Islet precursor cell (in vitro differentiated cells): ENCODE measurements at regions not wholly inside any gene's neighbourhood (a gene's known extent, or its start where the extent isn't known, plus 50 kb on each side); places are given as distances from the start of the nearest gene placed in this dataset.
"Not testable (repeated sequence)": the region's sequence is repeated elsewhere in the genome, so short reads cannot be mapped to it uniquely, and the experiment has no call there.

Experiments used
- DNase-seq: peaks from one replicate; pipeline ENCODE4 v3.0.0-alpha.2; 2018

DNA sequence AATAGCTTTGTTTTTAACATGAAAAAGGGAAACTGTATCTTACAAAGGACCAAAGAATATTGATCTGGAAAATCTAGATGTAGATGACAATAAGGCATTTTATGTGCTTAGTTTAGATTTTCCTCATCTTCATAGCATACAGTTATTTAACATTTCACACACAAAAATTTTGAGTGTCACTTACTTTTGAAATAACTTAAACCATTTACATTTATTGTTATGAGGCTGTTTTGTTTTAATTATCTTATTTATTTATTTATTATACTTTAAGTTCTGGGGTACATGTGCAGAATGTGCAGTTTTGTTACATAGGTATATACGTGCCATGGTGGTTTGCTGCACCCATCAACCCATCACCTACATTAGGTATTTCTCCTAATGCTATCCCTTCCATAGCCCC lies 1042.9 kb upstream of the NOVA1 start:
- not testable (repeated sequence) for DNase-seq

DNA sequence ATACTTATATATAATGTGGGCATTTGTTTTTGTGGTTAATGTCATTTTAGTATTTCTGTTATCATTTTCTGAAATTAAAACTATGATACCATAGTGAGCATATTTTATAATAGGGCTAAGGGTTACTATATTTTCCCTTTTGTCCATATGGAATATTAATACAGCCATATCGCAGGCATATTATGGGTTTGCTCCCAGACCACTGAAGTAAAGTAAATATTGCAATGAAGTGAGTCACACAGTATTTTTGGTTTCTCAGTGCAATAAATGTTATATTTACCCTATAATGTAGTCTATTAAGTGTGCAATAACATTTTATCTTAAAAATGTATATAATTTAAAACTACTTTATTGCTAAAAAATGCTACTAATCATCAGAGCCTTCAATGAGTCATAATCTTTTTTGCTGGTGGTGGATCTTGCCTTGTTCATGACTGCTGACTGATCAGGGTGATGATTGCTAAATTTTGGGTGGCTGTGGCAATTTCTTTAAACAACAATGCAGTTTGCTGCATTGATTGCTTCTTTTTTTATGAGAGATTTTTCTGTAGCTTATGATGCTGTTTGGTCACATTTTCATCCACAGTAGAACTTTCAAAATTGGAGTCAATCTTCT lies 1044.5 kb upstream of the NOVA1 start:
- no peak for DNase-seq

DNA sequence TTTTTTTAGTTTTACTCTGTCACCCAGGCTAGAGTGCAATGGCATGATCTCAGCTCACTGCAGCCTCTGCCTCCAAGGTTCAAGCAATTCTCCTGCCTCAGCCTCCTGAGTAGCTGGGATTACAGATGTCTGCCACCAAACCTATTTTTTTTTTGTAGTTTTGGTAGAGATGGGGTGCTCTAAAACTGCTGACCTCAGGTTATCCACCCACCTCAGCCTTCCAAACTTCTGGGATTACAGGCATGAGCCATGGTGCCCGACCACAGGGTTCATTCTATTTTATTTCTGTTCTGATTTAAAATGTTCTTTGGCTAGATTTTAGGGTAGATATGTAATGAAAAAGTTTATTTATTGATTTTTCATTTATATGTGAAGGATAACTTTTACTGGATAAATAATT lies 1062.8 kb upstream of the NOVA1 start:
- no peak for DNase-seq

DNA sequence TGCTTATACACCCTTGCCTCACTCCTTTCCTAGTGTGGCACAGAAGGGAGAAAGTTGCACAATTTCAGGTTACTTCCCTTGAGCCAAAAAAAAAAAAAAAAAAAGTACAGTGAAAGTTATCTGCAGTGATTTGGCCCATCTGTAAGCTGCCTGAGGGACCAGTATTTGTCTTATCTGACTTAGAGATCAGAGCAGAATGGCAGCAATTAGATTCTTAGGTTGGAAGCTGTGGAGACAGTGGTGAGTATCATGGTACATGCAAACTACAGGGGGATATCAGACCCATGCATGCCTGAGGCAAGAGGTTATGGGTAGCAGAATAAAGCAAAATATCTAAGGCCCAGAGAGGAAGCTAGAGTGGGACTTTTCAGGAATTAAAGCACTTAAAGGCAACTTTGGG lies 1070.7 kb upstream of the NOVA1 start:
- DNase-seq: peak; percentile 62

DNA sequence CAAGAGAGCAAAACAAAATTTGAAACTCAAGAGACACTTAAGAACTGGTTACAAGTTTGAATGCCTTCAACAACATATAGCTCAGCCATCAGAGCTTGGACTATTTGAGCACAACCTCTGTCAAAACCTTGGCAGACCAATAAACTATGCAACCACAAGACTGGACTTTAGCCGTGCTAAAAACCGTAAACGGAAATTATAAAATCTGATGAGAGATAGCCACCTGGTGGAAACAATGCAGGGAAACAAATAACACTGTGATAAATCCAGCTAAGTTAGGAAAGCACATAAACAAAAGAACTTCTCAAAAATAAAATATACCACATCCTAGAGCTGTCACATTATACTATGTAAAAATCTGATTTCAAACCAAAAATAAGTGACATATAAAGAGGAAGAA lies 1074.2 kb upstream of the NOVA1 start:
- DNase-seq: no peak

DNA sequence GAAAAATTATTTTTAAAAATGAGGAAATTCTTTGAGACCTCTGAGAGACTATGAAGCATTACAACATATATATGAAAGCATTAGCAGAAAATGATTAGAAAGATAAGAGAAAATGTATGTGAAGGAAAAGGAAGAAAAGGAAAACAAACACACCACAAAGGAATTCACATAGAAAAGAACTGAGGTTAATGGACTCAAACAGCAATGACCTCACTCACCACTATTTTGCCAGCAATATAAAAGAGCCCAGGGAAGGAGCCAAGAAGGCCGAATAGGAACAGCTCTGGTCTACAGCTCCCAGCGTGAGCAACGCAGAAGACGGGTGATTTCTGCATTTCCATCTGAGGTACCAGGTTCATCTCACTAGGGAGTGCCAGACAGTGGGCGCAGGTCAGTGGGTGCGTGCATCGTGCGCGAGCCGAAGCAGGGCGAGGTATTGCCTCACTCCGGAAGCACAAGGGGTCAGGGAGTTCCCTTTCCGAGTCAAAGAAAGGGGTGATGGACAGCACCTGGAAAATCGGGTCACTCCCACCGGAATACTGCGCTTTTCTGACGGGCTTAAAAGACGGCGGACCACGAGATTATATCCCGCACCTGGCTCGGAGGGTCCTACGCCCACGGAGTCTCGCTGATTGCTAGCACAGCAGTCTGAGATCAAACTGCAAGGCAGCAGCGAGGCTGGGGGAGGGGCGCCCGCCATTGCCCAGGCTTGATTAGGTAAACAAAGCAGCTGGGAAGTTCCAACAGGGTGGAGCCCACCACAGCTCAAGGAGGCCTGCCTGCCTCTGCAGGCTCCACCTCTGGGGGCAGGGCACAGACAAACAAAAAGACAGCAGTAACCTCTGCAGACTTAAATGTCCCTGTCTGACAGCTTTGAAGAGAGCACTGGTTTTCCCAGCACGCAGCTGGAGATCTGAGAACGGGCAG lies 1075.2 kb upstream of the NOVA1 start:
- DNase-seq: peak; percentile 60

DNA sequence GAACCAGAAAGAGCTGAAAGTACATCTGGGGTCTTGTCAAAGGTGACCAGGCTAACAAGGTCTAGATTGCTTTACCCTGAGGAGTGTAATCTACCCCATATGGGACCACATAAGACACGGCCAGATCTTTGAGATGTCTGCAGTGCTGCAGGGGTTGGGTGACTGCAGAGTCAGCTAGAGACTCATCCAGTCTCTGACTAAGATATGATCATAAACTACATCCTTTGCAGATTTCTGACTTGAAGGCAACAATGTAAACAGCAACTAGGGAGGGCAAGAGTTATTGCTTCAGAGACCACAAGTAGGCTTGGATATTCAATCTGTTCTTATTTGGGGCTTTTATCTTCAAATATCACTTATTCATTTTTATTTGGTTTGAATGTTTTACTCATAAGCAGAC lies 1080.5 kb upstream of the FOXG1 start:
- DNase-seq: no peak

DNA sequence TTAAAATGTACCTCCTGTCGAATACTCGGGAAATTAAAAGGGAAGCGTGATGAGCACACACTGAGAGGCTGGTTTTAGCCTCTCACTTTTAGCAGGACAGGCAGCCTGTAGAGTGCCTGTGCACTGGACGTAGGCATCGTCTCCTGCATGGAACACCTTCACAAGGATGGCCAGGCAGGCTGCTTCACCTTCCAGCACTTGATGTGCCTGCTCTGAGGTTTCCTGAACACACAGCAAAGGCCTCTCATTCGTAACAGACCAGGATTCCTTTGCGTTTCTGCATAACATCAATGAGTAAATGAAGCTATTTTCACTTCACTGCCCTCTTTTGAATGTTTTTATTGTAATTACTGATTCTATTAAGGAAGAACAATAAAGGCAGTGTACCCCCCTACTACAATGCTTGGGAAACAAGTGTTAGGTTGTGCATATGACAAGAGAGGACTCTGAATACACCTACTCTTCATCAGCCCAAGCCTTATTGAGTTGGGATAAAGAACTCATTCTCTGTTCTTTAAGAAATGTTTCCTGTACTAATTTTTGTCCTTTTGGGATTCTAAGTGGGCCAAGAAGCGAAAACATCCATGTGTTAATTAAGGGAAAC lies 1077.6 kb upstream of the FOXG1 start:
- DNase-seq: no peak

DNA sequence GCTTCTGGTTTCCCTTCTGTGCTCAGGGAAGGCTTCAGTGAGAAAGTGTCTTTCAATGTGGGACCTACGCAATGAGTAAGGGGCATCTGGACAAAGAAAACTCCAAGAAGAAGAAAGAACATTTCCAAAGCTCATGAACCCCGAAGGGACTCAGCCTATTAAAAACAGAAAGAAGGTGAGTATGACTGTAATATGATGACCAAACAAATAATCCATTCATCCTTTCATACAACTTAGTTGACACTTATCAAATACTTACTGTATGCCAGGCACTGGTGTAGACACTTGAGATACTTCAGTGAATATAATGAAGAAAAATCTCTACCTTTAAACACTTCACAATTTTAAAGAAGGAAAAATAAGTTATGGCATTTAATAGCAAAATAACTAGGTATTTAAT lies 1054.2 kb upstream of the FOXG1 start:
- no peak for DNase-seq

DNA sequence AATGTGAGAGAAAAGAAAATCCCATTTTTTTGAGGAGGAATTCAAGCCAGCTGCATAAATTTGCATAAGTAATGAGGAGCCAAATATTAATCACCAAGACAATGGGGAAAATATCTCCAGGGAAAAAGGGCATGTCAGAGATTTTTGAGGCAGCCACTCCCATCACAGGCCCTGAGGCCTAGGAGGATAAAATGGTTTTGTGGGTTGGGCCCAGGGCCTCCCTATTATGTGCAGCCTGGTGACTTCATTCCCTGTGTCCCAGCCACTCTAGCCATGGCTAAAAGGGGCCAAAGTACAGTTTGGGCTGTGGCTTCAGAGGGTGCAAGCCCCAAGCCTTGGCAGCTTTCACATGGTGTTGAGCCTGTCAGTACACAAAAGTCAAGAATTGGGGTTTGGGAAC lies 1051.0 kb upstream of the FOXG1 start:
- DNase-seq: no peak

DNA sequence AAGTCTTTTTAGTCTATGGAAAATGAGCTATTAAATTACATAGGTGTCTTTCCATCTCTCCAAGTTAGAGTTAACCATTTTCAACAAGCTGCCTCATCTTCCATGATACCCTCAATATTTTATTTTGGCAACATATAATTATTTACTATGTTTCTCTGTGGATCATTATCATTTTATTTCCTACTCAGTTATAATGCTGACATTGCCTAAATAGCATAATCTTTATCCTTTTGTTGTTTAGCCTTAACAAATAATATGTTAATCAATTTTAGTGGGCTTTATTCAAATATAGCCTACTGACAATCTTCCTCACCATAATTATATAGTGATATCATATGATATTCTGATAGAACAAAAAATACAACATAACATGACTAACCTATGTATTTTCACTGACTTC lies 1044.8 kb upstream of the FOXG1 start:
- no peak for DNase-seq

DNA sequence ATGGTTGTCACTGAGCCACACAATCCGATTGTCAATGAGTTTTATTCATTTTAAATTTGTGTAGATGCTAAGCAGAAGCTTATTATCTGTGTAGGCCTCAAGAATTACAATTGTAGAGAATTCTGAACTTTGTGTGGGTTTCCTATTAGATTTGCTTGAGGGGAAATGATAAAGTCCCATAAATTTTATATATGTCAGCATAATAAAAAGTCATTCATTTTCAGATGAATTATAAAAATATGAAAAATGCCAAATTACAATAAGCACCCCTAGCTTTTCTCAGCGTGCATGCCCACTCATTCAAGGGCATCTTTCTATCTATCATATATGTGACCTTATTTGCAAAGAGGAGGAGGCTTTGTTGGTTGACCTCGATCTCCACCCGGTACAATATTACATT lies 1041.1 kb upstream of the FOXG1 start:
- DNase-seq: no peak

DNA sequence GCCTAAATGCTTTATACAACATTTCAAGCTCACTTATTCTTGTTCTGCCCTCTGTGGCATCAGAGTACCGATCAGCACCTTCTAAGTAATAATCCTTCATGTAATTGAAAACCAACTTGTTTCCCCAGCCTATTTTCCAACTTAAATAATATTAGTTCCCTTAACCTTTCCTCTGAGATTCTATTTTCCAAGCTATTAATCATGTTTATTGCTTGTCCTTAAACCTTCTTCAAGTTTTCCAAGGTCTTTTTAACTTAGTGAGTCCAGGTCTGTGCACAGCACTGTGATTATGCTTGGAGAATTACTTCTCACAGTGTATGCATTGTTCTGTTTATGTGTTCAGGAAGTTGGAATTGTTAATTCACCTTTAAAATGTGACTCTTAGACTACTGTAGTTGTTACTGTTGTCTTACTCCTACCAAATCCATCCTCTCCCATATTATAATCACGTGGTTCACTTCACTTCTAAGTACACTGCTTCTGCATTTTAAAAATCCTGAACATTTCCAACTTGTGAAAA lies 1039.3 kb upstream of the FOXG1 start:
- no peak for DNase-seq

DNA sequence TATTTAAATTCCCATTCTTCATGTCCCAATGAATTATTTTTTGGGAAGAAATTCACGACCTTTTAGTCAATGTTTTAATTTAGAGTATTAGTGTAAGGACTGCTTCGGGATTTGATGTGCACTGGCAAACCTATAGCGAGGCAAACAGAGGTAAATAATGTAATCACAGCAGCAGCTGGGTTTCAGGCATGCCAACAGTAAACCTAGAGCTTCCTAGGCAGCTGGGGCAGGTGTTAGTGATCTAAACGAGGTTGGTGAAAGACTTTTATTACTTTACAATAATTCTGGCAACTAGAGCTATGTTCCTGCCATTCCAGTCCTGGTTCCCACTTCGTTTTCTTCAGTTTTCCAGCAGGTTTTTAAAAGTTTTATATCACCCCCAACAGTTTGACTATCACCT lies 1036.4 kb upstream of the FOXG1 start:
- no peak for DNase-seq

DNA sequence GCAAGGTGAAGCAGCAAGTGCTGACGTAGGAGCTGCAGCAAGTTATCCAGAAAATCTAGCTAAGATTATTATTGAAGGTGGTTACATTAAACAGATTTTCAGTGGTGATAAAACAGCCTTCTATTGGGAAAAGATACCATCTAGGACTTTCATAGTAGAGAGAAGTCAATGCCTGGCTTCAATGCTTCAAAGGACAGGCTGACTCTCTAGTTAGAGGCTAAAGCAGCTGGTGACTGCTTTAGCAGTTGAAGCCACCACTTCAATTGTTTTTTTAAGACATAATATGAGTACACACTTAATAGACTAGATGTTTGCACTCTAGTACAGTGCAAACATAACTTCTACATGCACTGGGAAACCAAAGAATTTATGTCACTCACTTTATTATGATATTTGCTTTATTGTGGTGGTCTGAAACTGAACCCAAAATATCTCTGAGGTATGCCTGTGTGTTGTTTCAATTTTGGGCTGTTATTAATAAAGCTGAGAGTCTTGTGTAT lies 1026.9 kb upstream of the FOXG1 start:
- DNase-seq: no peak

DNA sequence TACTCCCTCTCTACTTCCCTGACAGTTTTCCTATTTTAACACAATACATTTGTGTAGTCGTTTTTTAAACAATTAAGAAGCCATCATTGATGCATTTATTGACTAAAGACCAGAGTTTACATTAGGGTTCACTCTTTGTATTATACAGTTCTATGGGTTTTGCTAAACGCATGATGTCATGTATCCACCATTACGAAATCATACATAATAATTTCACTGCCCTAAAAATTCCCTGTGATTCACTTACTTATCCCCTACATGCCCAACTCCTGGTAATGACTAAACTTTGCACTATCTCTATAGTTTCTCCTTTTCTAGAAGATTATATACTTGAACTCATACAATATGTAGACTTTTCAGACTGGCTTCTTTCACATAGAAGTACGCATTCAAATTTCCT lies 1016.5 kb upstream of the FOXG1 start:
- no peak for DNase-seq

DNA sequence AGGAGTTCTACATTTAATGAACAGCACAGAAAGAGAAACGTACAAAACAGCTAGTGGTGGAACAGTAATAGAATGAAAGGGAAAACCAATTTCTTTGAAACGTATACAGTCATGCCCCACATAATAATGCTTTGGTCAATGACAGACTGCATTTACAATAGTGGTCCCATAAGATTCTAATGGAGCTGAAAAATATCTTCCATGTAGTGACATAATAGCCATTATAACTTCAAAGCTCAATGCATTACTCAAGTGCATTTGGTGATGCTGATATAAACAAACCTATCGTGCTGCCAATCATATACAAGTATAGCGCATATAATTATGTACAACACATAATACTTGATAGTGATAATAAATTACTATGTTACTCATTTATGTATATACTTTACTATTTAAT lies 1008.9 kb upstream of the FOXG1 start:
- not testable (repeated sequence) for DNase-seq

DNA sequence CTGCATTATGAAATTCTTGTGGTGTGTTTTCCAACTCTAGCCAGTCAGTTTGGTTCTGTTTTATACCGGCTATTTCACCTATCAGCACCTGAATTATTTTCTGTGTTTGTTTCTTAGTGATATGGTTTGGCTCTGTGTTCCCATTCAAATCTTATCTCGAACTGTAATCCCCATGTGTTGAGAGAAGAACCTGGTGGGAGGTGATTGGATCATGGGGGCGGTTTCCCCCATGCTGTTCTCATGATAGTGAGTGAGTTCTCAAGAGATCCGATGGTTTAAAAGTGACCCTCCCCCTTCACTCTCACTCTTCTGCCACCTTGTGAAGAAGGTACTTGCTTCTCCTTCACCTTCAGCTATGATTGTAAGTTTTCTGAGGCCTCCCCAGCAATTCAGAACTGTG lies 1006.2 kb upstream of the FOXG1 start:
- DNase-seq: not testable (repeated sequence)

DNA sequence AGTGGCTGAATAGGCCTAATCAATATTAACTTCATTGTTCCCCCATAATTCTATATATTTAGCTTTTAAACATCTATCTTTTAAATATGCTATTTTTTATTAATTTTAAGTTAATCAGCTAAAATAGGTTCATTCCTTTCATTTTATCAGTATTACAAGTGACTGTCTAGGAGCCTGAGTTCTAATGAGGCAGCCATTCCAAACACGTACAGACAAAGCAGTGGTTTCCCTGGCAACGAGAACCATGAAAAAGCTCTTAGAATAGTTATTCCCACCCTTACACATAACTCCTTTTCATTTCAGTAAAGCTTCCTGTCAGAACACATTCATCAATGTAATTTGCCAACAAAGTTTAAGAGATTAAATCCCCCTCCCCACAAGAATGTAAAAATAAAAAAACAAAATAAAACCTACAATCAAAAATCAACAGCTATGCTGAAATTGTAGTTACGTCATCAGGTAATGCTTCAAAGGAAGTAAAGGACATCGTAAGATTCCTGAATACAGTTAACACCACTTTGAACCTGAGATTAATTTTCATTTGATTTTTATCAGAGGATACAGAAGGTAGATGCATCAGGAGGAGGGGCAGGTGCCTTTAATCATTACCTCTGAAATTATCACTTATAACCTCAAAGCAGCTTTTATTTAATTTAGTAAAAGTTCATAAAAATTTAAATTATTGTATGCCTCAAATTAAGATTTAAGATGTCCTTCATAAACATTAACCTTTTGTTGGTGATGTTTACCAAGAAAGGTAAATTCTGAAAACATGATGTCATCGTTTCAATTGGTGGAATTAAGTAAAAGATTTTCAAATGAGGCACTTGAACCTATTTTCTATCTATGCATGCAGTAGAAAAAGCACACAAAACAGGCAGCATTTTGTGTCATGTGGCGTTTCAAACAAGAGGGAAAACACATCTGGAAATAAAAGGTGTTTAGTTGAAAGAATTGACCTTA lies 967.2 kb upstream of the FOXG1 start:
- DNase-seq: not testable (repeated sequence)

DNA sequence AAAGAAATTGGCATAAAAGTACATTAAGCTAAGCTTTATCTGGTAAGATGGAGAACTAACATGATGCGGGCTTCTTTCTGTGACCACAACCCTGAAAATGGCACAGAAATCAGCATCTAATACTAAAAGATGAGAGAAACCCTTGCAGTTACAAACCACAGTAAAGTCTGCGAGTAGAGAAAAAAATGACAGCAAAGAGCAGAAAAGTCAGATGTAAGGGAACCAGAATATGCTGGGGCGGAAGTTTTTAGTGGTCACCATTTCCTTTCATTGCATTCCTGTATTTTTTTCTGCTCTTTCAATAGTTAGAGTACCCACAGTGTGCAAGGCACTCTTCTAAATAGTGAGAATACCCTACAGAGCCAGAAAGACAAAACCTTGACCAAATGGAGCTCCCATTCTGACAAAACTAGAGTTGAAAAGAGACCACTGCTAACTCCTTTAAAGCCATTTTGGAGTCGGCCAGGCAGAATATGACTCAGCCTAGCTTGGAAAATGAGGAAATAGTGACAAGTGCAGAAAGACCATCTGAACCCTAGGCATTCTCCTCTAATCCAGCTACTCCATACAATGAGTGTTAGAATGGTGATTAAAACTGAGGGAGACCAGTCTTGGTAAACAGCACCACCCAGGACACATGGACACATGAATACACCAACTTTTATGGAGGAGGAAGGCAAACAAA lies 948.7 kb upstream of the FOXG1 start:
- not testable (repeated sequence) for DNase-seq

DNA sequence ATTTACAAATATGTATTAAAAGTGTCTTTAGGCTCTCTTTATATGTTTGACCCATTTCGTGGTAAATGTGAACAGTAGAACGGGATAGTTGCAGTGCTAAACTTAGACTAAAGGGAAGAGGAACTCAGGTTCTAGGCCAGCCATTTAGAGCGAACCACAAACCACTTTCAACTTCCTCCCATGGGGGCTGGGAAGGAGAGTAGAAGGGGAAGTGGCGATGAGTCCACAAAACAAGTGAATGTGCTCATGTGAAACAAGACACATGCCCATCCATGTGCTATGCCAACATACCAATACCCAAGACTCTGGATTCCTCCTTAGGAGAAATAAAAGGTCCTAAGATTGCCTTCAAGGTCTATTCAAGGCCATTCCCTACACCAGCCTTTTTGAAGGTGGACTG lies 940.4 kb upstream of the FOXG1 start:
- not testable (repeated sequence) for DNase-seq

DNA sequence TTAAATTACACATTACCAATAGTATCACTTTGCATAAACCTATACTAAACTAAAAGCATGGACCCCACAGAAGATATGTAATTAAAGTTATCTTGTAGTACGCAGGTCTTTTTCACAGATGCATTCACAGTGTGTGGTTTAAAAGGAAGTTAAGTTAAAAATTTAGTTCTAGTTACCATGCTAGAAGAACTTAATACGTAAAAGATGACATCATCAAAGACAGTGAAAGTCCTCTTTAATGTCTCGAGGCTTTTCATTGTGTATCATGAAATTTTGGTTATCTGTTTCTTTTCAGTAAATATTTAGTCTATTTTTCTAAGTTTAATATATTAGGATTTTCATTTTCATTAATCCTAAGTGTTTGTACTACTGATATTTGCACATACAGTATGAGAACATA lies 934.6 kb upstream of the FOXG1 start:
- not testable (repeated sequence) for DNase-seq
